ENCODE measurements at regions not wholly inside any gene's neighbourhood (a gene's known extent, or its start where the extent isn't known, plus 50 kb on each side); places are given as distances from the start of the nearest gene placed in this dataset.

DNA sequence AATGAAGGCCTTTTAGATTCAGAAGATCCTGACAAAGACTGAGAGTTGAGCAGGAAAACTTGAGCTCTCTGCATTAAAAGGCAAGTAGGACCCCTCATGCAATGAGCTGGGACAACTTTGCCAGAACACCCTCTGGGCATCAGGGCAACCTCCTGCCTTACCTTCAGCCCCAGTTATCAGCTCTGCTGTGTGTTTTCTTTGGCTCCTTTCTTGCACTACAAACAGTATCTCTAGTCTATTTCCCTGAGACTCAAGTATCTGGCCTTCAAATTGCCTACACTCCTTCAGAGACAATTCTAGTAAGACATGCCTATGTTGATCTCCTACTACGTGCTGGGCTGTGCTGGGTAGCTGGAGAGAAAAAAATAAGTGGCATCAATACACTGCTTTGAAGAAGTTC is 192.2 kb downstream of the MID1IP1 start:
- TF ChIP-seq FOXA1 (IDR thresholded peaks at IDR 0.05) (no peak), YY1 (IDR thresholded peaks at IDR 0.05) (no peak), SP1 (IDR thresholded peaks at IDR 0.05) (no peak), GABPA (IDR thresholded peaks at IDR 0.05 in 1 of 2, conservative IDR thresholded peaks at IDR 0.05 in 1 of 2) (no peak), HNF4A (conservative IDR thresholded peaks at IDR 0.05) (no peak), JUND (IDR thresholded peaks at IDR 0.05) (no peak)
- TF ChIP-seq, protein P1, sequence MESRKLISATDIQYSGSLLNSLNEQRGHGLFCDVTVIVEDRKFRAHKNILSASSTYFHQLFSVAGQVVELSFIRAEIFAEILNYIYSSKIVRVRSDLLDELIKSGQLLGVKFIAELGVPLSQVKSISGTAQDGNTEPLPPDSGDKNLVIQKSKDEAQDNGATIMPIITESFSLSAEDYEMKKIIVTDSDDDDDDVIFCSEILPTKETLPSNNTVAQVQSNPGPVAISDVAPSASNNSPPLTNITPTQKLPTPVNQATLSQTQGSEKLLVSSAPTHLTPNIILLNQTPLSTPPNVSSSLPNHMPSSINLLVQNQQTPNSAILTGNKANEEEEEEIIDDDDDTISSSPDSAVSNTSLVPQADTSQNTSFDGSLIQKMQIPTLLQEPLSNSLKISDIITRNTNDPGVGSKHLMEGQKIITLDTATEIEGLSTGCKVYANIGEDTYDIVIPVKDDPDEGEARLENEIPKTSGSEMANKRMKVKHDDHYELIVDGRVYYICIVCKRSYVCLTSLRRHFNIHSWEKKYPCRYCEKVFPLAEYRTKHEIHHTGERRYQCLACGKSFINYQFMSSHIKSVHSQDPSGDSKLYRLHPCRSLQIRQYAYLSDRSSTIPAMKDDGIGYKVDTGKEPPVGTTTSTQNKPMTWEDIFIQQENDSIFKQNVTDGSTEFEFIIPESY (IDR thresholded peaks at IDR 0.05), result no peak
- TF ChIP-seq, protein P2, sequence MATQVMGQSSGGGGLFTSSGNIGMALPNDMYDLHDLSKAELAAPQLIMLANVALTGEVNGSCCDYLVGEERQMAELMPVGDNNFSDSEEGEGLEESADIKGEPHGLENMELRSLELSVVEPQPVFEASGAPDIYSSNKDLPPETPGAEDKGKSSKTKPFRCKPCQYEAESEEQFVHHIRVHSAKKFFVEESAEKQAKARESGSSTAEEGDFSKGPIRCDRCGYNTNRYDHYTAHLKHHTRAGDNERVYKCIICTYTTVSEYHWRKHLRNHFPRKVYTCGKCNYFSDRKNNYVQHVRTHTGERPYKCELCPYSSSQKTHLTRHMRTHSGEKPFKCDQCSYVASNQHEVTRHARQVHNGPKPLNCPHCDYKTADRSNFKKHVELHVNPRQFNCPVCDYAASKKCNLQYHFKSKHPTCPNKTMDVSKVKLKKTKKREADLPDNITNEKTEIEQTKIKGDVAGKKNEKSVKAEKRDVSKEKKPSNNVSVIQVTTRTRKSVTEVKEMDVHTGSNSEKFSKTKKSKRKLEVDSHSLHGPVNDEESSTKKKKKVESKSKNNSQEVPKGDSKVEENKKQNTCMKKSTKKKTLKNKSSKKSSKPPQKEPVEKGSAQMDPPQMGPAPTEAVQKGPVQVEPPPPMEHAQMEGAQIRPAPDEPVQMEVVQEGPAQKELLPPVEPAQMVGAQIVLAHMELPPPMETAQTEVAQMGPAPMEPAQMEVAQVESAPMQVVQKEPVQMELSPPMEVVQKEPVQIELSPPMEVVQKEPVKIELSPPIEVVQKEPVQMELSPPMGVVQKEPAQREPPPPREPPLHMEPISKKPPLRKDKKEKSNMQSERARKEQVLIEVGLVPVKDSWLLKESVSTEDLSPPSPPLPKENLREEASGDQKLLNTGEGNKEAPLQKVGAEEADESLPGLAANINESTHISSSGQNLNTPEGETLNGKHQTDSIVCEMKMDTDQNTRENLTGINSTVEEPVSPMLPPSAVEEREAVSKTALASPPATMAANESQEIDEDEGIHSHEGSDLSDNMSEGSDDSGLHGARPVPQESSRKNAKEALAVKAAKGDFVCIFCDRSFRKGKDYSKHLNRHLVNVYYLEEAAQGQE (IDR thresholded peaks at IDR 0.05), result no peak
- TF ChIP-seq, protein P3, sequence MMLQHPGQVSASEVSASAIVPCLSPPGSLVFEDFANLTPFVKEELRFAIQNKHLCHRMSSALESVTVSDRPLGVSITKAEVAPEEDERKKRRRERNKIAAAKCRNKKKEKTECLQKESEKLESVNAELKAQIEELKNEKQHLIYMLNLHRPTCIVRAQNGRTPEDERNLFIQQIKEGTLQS (IDR thresholded peaks at IDR 0.05), result no peak
- TF ChIP-seq, protein P4, sequence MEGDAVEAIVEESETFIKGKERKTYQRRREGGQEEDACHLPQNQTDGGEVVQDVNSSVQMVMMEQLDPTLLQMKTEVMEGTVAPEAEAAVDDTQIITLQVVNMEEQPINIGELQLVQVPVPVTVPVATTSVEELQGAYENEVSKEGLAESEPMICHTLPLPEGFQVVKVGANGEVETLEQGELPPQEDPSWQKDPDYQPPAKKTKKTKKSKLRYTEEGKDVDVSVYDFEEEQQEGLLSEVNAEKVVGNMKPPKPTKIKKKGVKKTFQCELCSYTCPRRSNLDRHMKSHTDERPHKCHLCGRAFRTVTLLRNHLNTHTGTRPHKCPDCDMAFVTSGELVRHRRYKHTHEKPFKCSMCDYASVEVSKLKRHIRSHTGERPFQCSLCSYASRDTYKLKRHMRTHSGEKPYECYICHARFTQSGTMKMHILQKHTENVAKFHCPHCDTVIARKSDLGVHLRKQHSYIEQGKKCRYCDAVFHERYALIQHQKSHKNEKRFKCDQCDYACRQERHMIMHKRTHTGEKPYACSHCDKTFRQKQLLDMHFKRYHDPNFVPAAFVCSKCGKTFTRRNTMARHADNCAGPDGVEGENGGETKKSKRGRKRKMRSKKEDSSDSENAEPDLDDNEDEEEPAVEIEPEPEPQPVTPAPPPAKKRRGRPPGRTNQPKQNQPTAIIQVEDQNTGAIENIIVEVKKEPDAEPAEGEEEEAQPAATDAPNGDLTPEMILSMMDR (IDR thresholded peaks at IDR 0.05; ENCODE audit: low read depth, low read length, missing input control), result no peak
- TF ChIP-seq, protein P5, sequence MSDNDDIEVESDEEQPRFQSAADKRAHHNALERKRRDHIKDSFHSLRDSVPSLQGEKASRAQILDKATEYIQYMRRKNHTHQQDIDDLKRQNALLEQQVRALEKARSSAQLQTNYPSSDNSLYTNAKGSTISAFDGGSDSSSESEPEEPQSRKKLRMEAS (IDR thresholded peaks at IDR 0.05), result no peak
- no peaks in the 10 kb centered on the region for H3K9me3 ChIP-seq (ENCODE audit: control insufficient read depth in 4 of 4, low read length in 3 of 4)
- DNase-seq (ENCODE audit: low spot score), result no peak
- peaks cover 0 to 2% (median 0%) of the 10 kb centered on the region in 4 donors for H3K27me3 ChIP-seq (ENCODE audit: control insufficient read depth in 4 of 4, insufficient read depth in 4 of 4, low read length in 3 of 4)
- H3K36me3 ChIP-seq (ENCODE audit: control insufficient read depth in 4 of 4, insufficient read depth in 3 of 4, low read depth in 1 of 4, low read length in 3 of 4), result no peaks in the 10 kb centered on the region
- H3K4me3 ChIP-seq (ENCODE audit: low read depth in 1 of 3, low read length in 3 of 3), result no peak overlapping the region
- H3K9ac ChIP-seq (ENCODE audit: low read depth in 1 of 2, low read length in 2 of 2), result no peak overlapping the region
- H3K27ac ChIP-seq (ENCODE audit: low read depth in 1 of 2, low read length in 2 of 2), result no peak overlapping the region
- H3K4me1 ChIP-seq (ENCODE audit: control insufficient read depth in 4 of 4, insufficient read depth in 4 of 4, low read length in 3 of 4), result no peaks in the 10 kb centered on the region
- 69% methylated on average over 1 of the region's 1 CpG for WGBS

DNA sequence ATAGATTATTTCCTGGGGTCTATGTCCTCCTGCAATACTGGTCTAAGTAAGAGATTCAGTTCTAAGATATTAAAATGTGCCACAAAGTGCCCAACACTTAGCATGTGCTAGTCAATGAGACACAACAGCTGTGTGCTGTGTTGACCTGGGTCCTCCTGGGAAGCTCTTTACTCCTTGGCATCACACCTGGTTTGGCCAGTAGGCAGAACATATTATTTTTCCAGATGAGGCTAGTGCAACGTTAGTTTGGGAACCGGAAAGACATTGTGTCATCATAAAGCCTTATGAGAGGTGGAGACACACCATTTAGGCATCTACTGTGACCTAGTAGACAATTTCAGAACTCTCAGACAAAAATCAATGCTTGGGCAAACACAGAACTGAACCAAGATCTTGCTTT is 197.8 kb downstream of the MID1IP1 start:
- 77% methylated on average over 2 of the region's 2 CpGs for WGBS
- TF ChIP-seq, protein P5 (IDR thresholded peaks at IDR 0.05), result no peak
- TF ChIP-seq FOXA2 (IDR thresholded peaks at IDR 0.05) (no peak), JUND (IDR thresholded peaks at IDR 0.05) (no peak), EGR1 (IDR thresholded peaks at IDR 0.05; ENCODE audit: low read depth in 2 of 2) (no peak), FOXA1 (IDR thresholded peaks at IDR 0.05) (no peak), RAD21 (IDR thresholded peaks at IDR 0.05) (no peak), NR2F2 (IDR thresholded peaks at IDR 0.05) (no peak), YY1 (IDR thresholded peaks at IDR 0.05) (no peak), RXRA (IDR thresholded peaks at IDR 0.05) (no peak), GABPA (IDR thresholded peaks at IDR 0.05 in 1 of 2, conservative IDR thresholded peaks at IDR 0.05 in 1 of 2) (no peak), TAF1 (conservative IDR thresholded peaks at IDR 0.05) (no peak)
- TF ChIP-seq, protein P3 (IDR thresholded peaks at IDR 0.05), result no peak
- TF ChIP-seq, protein P1 (IDR thresholded peaks at IDR 0.05), result no peak
- TF ChIP-seq, protein P2 (IDR thresholded peaks at IDR 0.05), result no peak

More for the DNA sequence above, 197.8 kb downstream of the MID1IP1 start:
- Histone ChIP-seq H3K27ac (ENCODE audit: low read depth in 1 of 2, low read length in 2 of 2) (no peak overlapping the region), H3K27me3 (ENCODE audit: control insufficient read depth in 4 of 4, insufficient read depth in 4 of 4, low read length in 3 of 4) (peaks cover 0 to 1% (median 0%) of the 10 kb centered on the region in 4 donors), H3K4me1 (ENCODE audit: control insufficient read depth in 4 of 4, insufficient read depth in 4 of 4, low read length in 3 of 4) (no peaks in the 10 kb centered on the region), H3K9ac (ENCODE audit: low read depth in 1 of 2, low read length in 2 of 2) (no peak overlapping the region), H3K9me3 (ENCODE audit: control insufficient read depth in 4 of 4, low read length in 3 of 4) (no peaks in the 10 kb centered on the region), H3K36me3 (ENCODE audit: control insufficient read depth in 4 of 4, insufficient read depth in 3 of 4, low read depth in 1 of 4, low read length in 3 of 4) (no peaks in the 10 kb centered on the region), H3K4me3 (ENCODE audit: low read depth in 1 of 3, low read length in 3 of 3) (no peak overlapping the region)
- no peak for DNase-seq (ENCODE audit: low spot score)
